GM12878 (cell line): ENCODE measurements at regions not wholly inside any gene's neighbourhood (a gene's known extent, or its start where the extent isn't known, plus 50 kb on each side); places are given as distances from the start of the nearest gene placed in this dataset.

ENCODE experiments used
- ATAC-seq: fragments of 200-7000 bp; cut with Tn5 transposase; 3 replicates; pipeline ENCODE4 v1.9.1; 2020; ENCODE audit warnings: mild to moderate bottlenecking, moderate library complexity
- BruUV-seq: library from RNA; stranded (reverse); fragments of 400-500 nt; replicated peaks from 2 replicates; lab custom pipeline; 2021; lab: Mats Ljungman, UMichigan
- CTCF ChIA-PET: fragments of 300-600 bp; sonication (Branson Sonifier 250); formaldehyde crosslinking; extraction: SDS; loops from one replicate; lab custom pipeline; 2021; ENCODE audit warnings: inconsistent platforms; lab: Yijun Ruan, JAX
- POLR2A ChIA-PET: fragments of 350-600 bp; formaldehyde crosslinking; extraction: SDS; loops from one replicate; lab custom pipeline; 2021; ENCODE audit warnings: inconsistent platforms; lab: Charles Lee
- RAD21 ChIA-PET: fragments of 300-600 bp; sonication (Branson Sonifier 250); formaldehyde crosslinking; loops from one replicate; lab custom pipeline; 2023; ENCODE audit warnings: antibody characterized with exemption; ENCODE audit not compliant: unreplicated experiment; lab: Charles Lee
- SMC1A ChIA-PET: fragments of 300-600 bp; sonication (Branson Sonifier 250); formaldehyde crosslinking; loops from one replicate; lab custom pipeline; 2023; ENCODE audit not compliant: unreplicated experiment, uncharacterized antibody; lab: Charles Lee
- DNase-seq: peaks from one replicate; pipeline ENCODE4 v3.0.0-alpha.2; 2011; ENCODE audit warnings: low read depth, low spot score
- FAIRE-seq: peaks from 3 replicates; lab custom pipeline; 2011; peaks lifted over from hg19 to GRCh38; lab: Jason Lieb, UNC
- H2AFZ ChIP-seq: 2 replicates; pipeline ENCODE4 v1.6.0; 2011; ENCODE audit warnings: low read depth, low read length, control low read depth; ENCODE audit not compliant: control insufficient read depth
- H3K27ac ChIP-seq: 2 replicates; pipeline ENCODE4 v1.5.1; 2011; ENCODE audit warnings: control low read depth; ENCODE audit not compliant: control insufficient read depth, insufficient read depth
- H3K27me3 ChIP-seq, 2 experiments: replicated peaks in 1 of 2; 2 replicates each; pipeline versions ENCODE4 v1.6.0 to v1.6.1; 2011; ENCODE audit warnings: low read length in 1 of 2; ENCODE audit not compliant: control insufficient read depth in 2 of 2, insufficient read depth in 2 of 2
- H3K36me3 ChIP-seq, 2 experiments: 2 replicates each; pipeline ENCODE4 v1.5.1; 2011; ENCODE audit warnings: low read length in 1 of 2; ENCODE audit not compliant: control insufficient read depth in 2 of 2, insufficient read depth in 2 of 2
- H3K4me1 ChIP-seq: 2 replicates; pipeline ENCODE4 v1.6.1; 2011; ENCODE audit warnings: mild to moderate bottlenecking, low read length, moderate library complexity, mixed read lengths; ENCODE audit not compliant: control insufficient read depth, insufficient read depth
- H3K4me2 ChIP-seq: 2 replicates; pipeline ENCODE4 v1.6.0; 2011; ENCODE audit warnings: control low read depth; ENCODE audit not compliant: control insufficient read depth, insufficient read depth
- H3K4me3 ChIP-seq: fragments of 200-600 bp; sonication (generic); 2 replicates; pipeline ENCODE4 v1.5.1; 2016
- H3K79me2 ChIP-seq: 2 replicates; pipeline ENCODE4 v1.6.0; 2011; ENCODE audit warnings: low read length; ENCODE audit not compliant: control insufficient read depth, insufficient read depth
- H3K9ac ChIP-seq: 2 replicates; pipeline ENCODE4 v1.8.0; 2011; ENCODE audit warnings: low read length, control low read depth, mixed read lengths; ENCODE audit not compliant: control insufficient read depth, insufficient read depth
- H3K9me3 ChIP-seq: replicated peaks from 3 replicates; pipeline ENCODE4 v1.5.1; 2011; ENCODE audit warnings: mild to moderate bottlenecking, low read length; ENCODE audit not compliant: control insufficient read depth, insufficient read depth
- H4K20me1 ChIP-seq: 2 replicates; pipeline ENCODE4 v1.6.0; 2011; ENCODE audit not compliant: control insufficient read depth, insufficient read depth
- ASH2L ChIP-seq: fragments of 300-600, 200-600 bp; sonication (generic); IDR thresholded peaks from 2 replicates; pipeline ENCODE4 v1.6.1; 2017; ENCODE audit warnings: low read depth, mild to moderate bottlenecking, borderline replicate concordance
- CREM ChIP-seq: IDR thresholded peaks from 2 replicates; pipeline ENCODE4 v1.6.1; 2014; ENCODE audit warnings: antibody characterized with exemption, low read depth
- EGR1 ChIP-seq, 2 experiments: IDR thresholded peaks; 1 replicate in 1 of 2; 2 replicates in 1 of 2; pipeline ENCODE4 v1.6.1; 2011 to 2012; ENCODE audit warnings: low read depth in 2 of 2, low read length in 2 of 2, borderline replicate concordance in 1 of 2, mild to moderate bottlenecking in 1 of 2, moderate library complexity in 1 of 2
- GATAD2B ChIP-seq: fragments of 450-650 bp; conservative IDR thresholded peaks from 2 replicates; pipeline ENCODE4 v1.6.1; 2017; ENCODE audit warnings: low read depth, mild to moderate bottlenecking, moderate library complexity
- HDGF ChIP-seq: fragments of 450-650 bp; IDR thresholded peaks from 2 replicates; pipeline ENCODE4 v1.6.1; 2016; ENCODE audit warnings: antibody characterized with exemption
- IRF5 ChIP-seq: fragments of 450-650 bp; IDR thresholded peaks from 2 replicates; pipeline ENCODE4 v1.6.1; 2017; ENCODE audit warnings: borderline replicate concordance
- JUNB ChIP-seq: IDR thresholded peaks from 2 replicates; pipeline ENCODE4 v1.6.1; 2016; ENCODE audit warnings: antibody characterized with exemption, mild to moderate bottlenecking
- MLLT1 ChIP-seq: fragments of 450-650 bp; IDR thresholded peaks from 2 replicates; pipeline ENCODE4 v1.6.1; 2016; ENCODE audit warnings: mild to moderate bottlenecking
- MTA2 ChIP-seq: fragments of 450-650 bp; IDR thresholded peaks from 2 replicates; pipeline ENCODE4 v1.6.1; 2016; ENCODE audit warnings: low read depth, mild to moderate bottlenecking, moderate library complexity
- MYC ChIP-seq: IDR thresholded peaks from 2 replicates; pipeline ENCODE4 v1.6.1; 2011; ENCODE audit warnings: mild to moderate bottlenecking, low read length, moderate library complexity, inconsistent platforms; ENCODE audit not compliant: insufficient read depth, insufficient replicate concordance, insufficient read length, severe bottlenecking
- PBX3 ChIP-seq: IDR thresholded peaks from 2 replicates; pipeline ENCODE4 v1.6.1; 2011; ENCODE audit warnings: mild to moderate bottlenecking, low read depth, low read length, moderate library complexity; ENCODE audit not compliant: insufficient replicate concordance
- POLR2AphosphoS5 ChIP-seq: IDR thresholded peaks from 2 replicates; pipeline ENCODE4 v1.6.1; 2011; ENCODE audit warnings: mild to moderate bottlenecking, low read length, inconsistent platforms
- RB1 ChIP-seq: fragments of 450-650 bp; formaldehyde crosslinking; IDR thresholded peaks from 2 replicates; pipeline ENCODE4 v1.6.1; 2017; ENCODE audit warnings: mild to moderate bottlenecking, borderline replicate concordance
- RBBP5 ChIP-seq: fragments of 200-600 bp; sonication (generic); conservative IDR thresholded peaks from 2 replicates; pipeline ENCODE4 v1.6.1; 2016
- RUNX3 ChIP-seq: IDR thresholded peaks from 2 replicates; pipeline ENCODE4 v1.6.1; 2012; ENCODE audit warnings: low read length, inconsistent platforms
- SMARCA5 ChIP-seq: fragments of 450-650 bp; IDR thresholded peaks from 2 replicates; pipeline ENCODE4 v1.6.1; 2017; ENCODE audit warnings: mild to moderate bottlenecking
- SRF ChIP-seq, 2 experiments: IDR thresholded peaks; 2 replicates each; pipeline ENCODE4 v1.6.1; 2011; ENCODE audit warnings: low read depth in 2 of 2, low read length in 2 of 2, mild to moderate bottlenecking in 1 of 2, moderate library complexity in 1 of 2
- WRNIP1 ChIP-seq: IDR thresholded peaks from 2 replicates; pipeline ENCODE4 v1.6.1; 2011; ENCODE audit warnings: low read depth, low read length, improper control_type of control experiment, borderline replicate concordance
- YBX1 ChIP-seq: fragments of 450-650 bp; IDR thresholded peaks from 2 replicates; pipeline ENCODE4 v1.6.1; 2016; ENCODE audit warnings: antibody characterized with exemption
- ZBTB4 ChIP-seq: fragments of 450-650 bp; formaldehyde crosslinking; IDR thresholded peaks from 2 replicates; pipeline ENCODE4 v1.4.0; 2022; ENCODE audit warnings: mild to moderate bottlenecking, moderate library complexity
- WGBS: methylation state at CpG from one replicate; pipeline ENCODE4 v1.1.6; 2016; ENCODE audit warnings: low lambda C conversion rate; ENCODE audit not compliant: insufficient replicate concordance, insufficient coverage; ENCODE audit errors: missing lambda C conversion rate; 5-methylcytosine and 5-hydroxymethylcytosine counted together
- in situ Hi-C: fragments of 300-500 bp; cut with MboI; formaldehyde crosslinking; loops from 9 replicates; pipeline ENCODE4 v1.14.3; 2018; ENCODE audit warnings: mixed read lengths
- intact Hi-C: fragments of 100-400 bp; cut with micrococcal nuclease; formaldehyde crosslinking; loops from one replicate; pipeline ENCODE4 v1.14.2; 2022; ENCODE audit not compliant: unreplicated experiment

- no peak for DNase-seq
- no peak for TF ChIP-seq HDGF
- TF ChIP-seq YBX1: no peak
- TF ChIP-seq ZBTB4 (CRISPR knock-in tag): no peak
- TF ChIP-seq RB1: no peak
- TF ChIP-seq WRNIP1: no peak
- no peak for TF ChIP-seq RUNX3
- TF ChIP-seq MLLT1: no peak
- no peak for TF ChIP-seq MYC
- TF ChIP-seq GATAD2B: no peak
- no peak for TF ChIP-seq JUNB
- no peak for TF ChIP-seq POLR2AphosphoS5
- no peak for TF ChIP-seq SRF (IDR thresholded peaks at IDR 0.05; ENCODE audit: low read depth in 2 of 2, low read length in 2 of 2)
- no peak for TF ChIP-seq CREM
- no peak for TF ChIP-seq PBX3
- no peak for TF ChIP-seq RBBP5
- no peak for TF ChIP-seq IRF5
- TF ChIP-seq MTA2: no peak
- TF ChIP-seq ASH2L: no peak
- no peak for TF ChIP-seq EGR1 (IDR thresholded peaks at IDR 0.05; ENCODE audit: borderline replicate concordance in 1 of 2, low read depth in 2 of 2, low read length in 2 of 2)
- TF ChIP-seq SMARCA5: no peak
- ATAC-seq: no peak
- Histone ChIP-seq H3K36me3 (no peaks in the 10 kb centered on the region), H3K27ac (no peak overlapping the region), H3K79me2 (no peaks in the 10 kb centered on the region), H3K9me3 (no peaks in the 10 kb centered on the region; the same call in 1 of the 3 replicates), H3K27me3 (no peaks in the 10 kb centered on the region), H4K20me1 (no peaks in the 10 kb centered on the region), H3K4me3 (no peak overlapping the region), H3K9ac (no peak overlapping the region), H2AFZ (no peak overlapping the region), H3K4me1 (no peaks in the 10 kb centered on the region), H3K4me2 (no peak overlapping the region)
- FAIRE-seq: no peak
- WGBS: 45% methylated on average over 3 of the region's 3 CpGs
- intact Hi-C loops (no loop called here), in situ Hi-C loops (no loop called here)
- POLR2A ChIA-PET: no interaction called here
- RAD21 ChIA-PET: no interaction called here
- BruUV-seq: no TSS peak
- CTCF ChIA-PET: interaction anchor here (1.1 kb wide), 1 partner anchor 128 kb away, joined by 3 read pairs; no protein-coding TSS in a partner anchor
- SMC1A ChIA-PET: interaction anchor here (0.7 kb wide), 2 partner anchors 186 to 415 kb away, joined by 3 read pairs; no protein-coding TSS in a partner anchor
These were observed 85.6 kb downstream of the SNAPC1 start for GRCh38 chr14:61847861-61848260.
